Kidney glomerular epithelial cell (primary cell): ENCODE measurements at regions not wholly inside any gene's neighbourhood (a gene's known extent, or its start where the extent isn't known, plus 50 kb on each side); places are given as distances from the start of the nearest gene placed in this dataset.
A peak's percentile ranks its signal among the peaks of the same experiment; 100 is the strongest.
"Not testable (repeated sequence)": the region's sequence is repeated elsewhere in the genome, so short reads cannot be mapped to it uniquely, and the experiment has no call there.

ENCODE experiments used
- DNase-seq: peaks from one replicate; lab custom pipeline; 2025; lab: John Stamatoyannopoulos, UW

GRCh38 chr1:229859026-229859425 is 208.0 kb upstream of the GALNT2 start:
- DNase-seq = no peak

GRCh38 chr1:229860926-229861325 is 206.1 kb upstream of the GALNT2 start:
- DNase-seq = no peak

- DNase-seq = no peak
Measured at GRCh38 chr1:229862017-229862774, 204.8 kb upstream of the GALNT2 start.

GRCh38 chr1:229863651-229864545 is 203.1 kb upstream of the GALNT2 start:
- no peak for DNase-seq

DNA sequence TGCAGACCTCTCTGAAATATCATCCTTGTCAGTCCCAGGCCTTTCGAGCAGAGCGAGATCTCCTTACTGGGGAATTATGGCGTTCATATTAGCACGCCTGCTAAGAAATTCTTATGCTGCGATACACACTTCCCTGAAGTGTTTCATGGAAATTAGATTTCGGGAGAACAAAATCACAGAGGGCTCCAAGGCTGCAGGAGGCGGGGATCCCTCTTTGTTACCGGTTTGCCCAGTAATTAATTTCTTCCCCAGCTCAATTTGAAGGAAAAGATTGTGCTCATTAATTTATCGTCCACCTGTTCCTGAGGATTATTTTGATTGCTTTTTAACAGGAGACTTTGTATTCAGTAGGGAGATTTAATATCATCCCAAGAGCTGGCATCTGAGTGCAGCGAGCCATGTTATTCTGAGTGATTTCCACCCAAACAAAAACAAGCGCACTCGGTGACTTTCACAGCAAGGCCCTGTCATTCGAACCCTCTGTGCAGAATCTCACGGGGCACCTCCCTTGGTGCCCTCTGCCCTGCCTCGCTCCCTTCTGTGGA is 202.3 kb upstream of the GALNT2 start:
- no peak for DNase-seq

GRCh38 chr1:229865321-229865720 is 201.7 kb upstream of the GALNT2 start:
- DNase-seq = not testable (repeated sequence)

DNA sequence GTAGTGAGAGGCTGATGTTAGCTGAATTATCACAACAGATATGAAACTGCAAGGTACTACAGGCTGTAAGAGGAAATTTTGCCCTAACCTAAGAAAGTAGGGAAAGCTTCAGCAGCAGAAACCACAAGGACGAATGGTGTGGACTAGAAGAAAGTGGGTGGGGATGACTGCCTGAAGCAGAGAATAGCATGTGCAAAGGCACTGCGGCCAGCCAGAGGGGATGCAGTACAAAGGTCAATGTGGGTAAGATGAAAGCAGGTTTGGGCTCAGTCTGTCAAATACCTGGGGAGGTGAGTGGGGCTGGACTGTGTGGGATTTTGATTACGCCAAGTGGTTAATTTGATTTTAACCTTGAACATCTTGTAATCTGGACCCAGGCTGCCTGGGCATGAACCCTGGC is 199.3 kb upstream of the GALNT2 start:
- no peak for DNase-seq

GRCh38 chr1:229869240-229869639 is 197.8 kb upstream of the GALNT2 start:
- no peak for DNase-seq

DNA sequence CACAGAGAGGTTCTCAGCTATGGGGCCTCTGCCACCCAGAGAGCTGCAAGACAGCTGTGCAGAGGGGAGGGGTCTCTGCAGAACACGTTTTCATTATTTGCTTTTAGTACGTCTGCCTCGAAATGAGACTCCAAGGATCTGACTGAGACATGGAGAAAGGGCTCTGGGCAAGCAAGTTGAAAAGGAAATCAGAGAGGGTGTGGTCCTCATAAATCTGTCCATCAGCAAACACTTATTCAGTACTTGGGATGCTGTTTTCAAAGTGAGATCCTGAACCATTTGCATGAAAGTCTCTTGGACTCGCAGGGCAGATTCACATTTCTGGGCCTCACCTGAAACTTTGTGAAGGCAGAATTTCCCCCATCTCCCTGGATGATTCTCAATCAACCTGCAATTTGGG is 197.4 kb upstream of the GALNT2 start:
- DNase-seq = no peak

DNA sequence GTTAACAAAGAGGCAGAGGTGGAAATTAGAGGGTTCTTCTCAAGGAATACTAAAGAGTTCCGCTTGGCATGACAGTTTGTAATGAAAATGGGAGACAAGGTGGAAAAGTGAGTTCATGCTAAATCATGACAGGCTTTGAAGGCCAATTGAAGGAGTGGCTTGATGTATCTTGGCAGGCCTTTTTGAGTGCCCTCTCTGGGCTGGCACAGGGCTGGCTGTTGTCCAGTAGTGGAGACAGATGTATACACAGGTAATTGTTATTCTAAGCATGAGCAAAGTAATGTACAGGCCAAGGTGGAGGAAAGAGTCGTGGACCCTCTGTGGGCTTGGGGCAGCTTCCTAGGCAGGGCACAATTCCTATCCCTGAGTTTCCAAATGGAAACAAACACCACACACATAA is 196.7 kb upstream of the GALNT2 start:
- DNase-seq = no peak

GRCh38 chr1:229871078-229871676 is 195.9 kb upstream of the GALNT2 start:
- no peak for DNase-seq

DNA sequence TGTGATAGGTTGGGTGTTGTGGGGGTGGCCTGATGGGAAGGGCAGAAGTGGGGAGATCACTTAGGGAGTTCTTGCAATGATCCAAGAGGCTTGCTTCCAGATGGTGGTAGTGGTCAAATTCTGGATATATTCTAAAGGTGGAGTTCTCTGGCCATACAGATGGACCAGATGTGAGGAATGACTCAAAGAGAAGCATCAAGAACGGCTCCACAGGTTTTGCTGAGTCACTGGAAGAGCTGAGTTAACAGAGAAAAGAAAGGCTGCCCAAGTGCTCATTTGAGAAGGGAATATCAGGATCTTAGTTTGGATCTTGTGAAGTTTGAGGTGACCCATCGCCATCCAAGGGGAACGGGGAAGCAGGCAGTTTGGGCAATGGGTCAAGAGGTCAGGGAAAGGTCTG is 192.9 kb upstream of the GALNT2 start:
- DNase-seq = no peak

- DNase-seq = no peak
Measured at GRCh38 chr1:229874609-229875008, 192.4 kb upstream of the GALNT2 start.

DNA sequence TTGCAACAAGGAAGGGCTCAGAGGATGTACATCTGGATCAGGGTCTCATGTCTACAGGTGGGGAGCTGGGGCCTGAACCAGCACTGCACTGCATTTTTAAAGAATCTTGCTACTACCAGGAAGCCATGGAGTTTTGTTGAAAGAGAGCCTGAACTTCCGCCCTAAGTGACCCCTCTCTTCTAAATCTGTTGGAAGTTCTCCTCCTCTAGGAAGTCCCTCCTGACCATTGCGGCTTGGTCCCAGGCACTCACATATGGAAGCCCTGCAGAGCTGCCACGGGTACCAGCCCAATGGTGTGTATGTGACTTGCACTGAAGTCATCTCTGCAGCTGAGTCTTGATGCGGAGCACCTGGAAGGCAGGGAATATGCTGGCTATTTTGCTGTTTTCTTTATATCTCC is 192.0 kb upstream of the GALNT2 start:
- DNase-seq = no peak

DNA sequence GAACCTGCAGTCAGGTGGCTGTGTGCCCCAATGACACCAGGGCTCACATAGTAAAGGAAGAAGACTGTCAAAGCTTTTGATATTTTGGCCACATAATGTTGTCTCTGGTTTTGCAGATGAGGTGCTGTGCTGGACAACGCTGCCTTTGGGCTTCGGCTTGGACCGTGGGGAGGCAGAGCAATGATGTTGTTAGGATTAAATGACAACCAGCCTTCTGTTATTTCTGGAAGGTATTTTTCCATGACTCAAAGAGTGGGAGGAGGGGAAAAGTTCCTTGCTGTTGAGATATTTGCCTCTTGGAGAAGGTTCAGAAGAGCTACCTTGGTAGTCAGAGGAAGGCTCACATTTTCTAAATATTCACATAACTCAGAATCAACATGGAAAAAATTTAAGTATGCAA is 187.3 kb upstream of the GALNT2 start:
- peak; percentile 34 for DNase-seq

- DNase-seq = no peak
Measured at GRCh38 chr1:229880271-229881170, 186.5 kb upstream of the GALNT2 start.

DNA sequence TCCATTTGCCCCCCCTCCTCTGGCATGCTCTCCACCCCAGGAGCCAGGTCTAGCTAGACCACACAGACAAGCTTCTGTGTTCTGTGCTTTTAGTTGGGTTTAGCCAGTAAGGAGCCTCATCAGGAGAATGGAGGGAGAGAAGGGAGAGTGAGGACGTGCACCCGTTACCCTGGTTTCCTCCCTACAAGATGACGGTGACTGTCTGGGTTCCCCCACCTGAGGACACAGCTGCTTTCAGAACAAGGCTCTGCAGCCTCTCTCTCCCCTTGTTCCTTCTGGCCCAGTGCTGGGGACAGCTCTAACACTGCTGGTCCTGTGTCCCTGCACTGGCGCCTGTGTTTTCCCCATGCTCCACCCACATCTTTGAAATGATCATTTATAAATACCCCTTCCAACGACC is 184.4 kb upstream of the GALNT2 start:
- DNase-seq = no peak

- DNase-seq = no peak
Measured at GRCh38 chr1:229883504-229884200, 183.4 kb upstream of the GALNT2 start.

DNA sequence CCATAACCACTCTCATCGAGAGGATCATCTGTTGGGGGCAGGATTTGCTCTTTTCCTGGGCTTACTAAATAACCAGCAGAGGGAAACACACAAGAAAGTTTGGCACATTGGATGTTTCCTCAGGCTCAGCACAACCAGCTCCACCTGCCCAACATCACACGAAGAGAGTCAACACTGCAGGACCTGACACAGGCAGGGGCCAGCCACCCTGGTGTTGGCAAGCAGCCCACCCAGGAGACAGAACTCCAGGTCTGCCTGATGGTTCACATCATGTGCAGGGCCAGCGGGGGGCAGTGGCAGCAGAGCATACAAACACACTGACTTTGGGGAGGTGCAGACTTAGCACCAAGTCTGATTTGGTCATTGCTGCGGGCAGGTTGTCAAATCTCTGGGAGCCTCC is 182.3 kb upstream of the GALNT2 start:
- no peak for DNase-seq

- no peak for DNase-seq
Measured at GRCh38 chr1:229885568-229886495, 181.2 kb upstream of the GALNT2 start.
